ENCODE measurements at regions not wholly inside any gene's neighbourhood (a gene's known extent, or its start where the extent isn't known, plus 50 kb on each side); places are given as distances from the start of the nearest gene placed in this dataset.

GRCh38 chr18:37956020-37956419 is 390.4 kb upstream of the CELF4 start:
- intact Hi-C loops (cut with DNase I; ENCODE audit: low total_unique reads): no loop called here
- TF ChIP-seq, protein P1, sequence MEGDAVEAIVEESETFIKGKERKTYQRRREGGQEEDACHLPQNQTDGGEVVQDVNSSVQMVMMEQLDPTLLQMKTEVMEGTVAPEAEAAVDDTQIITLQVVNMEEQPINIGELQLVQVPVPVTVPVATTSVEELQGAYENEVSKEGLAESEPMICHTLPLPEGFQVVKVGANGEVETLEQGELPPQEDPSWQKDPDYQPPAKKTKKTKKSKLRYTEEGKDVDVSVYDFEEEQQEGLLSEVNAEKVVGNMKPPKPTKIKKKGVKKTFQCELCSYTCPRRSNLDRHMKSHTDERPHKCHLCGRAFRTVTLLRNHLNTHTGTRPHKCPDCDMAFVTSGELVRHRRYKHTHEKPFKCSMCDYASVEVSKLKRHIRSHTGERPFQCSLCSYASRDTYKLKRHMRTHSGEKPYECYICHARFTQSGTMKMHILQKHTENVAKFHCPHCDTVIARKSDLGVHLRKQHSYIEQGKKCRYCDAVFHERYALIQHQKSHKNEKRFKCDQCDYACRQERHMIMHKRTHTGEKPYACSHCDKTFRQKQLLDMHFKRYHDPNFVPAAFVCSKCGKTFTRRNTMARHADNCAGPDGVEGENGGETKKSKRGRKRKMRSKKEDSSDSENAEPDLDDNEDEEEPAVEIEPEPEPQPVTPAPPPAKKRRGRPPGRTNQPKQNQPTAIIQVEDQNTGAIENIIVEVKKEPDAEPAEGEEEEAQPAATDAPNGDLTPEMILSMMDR (IDR thresholded peaks at IDR 0.05): no peak
- Histone ChIP-seq H3K36me3 (no peaks in the 10 kb centered on the region), H3K27ac (no peak overlapping the region), H3K4me3 (no peak overlapping the region), H3K9me3 (peaks cover 4 to 14% of the 10 kb centered on the region in 2 donors), H3K27me3 (no peaks in the 10 kb centered on the region), H3K4me1 (no peaks in the 10 kb centered on the region)
- DNase-seq (ENCODE audit: low spot score in 2 of 2): no peak

DNA sequence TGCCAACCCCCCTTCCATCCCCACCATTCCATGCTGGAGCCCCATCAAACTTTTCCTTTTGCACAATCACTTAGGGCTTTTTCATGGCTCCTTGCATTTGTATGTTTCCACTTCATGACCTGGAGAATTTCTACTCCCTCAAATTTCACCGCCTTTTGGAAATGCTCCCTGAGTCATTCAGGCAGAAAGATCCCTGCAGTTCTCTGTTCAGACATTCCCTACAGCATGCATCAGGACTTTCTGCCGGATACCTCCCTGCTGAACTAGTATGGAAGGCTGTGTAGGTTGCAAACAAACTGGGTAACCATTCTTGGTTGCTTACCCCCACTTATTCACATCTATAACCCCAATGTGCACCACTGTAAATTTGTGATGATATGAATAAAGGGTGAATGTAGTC is 389.6 kb upstream of the CELF4 start:
- TF ChIP-seq, protein P1 (IDR thresholded peaks at IDR 0.05): no peak
- TF ChIP-seq POLR2A (IDR thresholded peaks at IDR 0.05) (no peak), POLR2AphosphoS5 (IDR thresholded peaks at IDR 0.05) (no peak)
- Histone ChIP-seq H3K9me3 (peaks cover 0 to 13% of the 10 kb centered on the region in 2 donors), H3K36me3 (no peaks in the 10 kb centered on the region), H3K27me3 (no peaks in the 10 kb centered on the region), H3K4me1 (no peaks in the 10 kb centered on the region), H3K27ac (no peak overlapping the region), H3K4me3 (no peak overlapping the region)
- intact Hi-C loops (cut with DNase I; ENCODE audit: low total_unique reads): no loop called here
- no peak for DNase-seq (ENCODE audit: low spot score in 2 of 2)

GRCh38 chr18:37953876-37954275 is 388.3 kb upstream of the CELF4 start:
- Histone ChIP-seq H3K4me3 (no peak overlapping the region), H3K4me1 (no peaks in the 10 kb centered on the region), H3K36me3 (no peaks in the 10 kb centered on the region), H3K9me3 (peaks cover 0 to 13% of the 10 kb centered on the region in 2 donors), H3K27ac (no peak overlapping the region), H3K27me3 (no peaks in the 10 kb centered on the region)
- no peak for TF ChIP-seq POLR2A (IDR thresholded peaks at IDR 0.05)
- TF ChIP-seq, protein P1 (IDR thresholded peaks at IDR 0.05): no peak
- no peak for TF ChIP-seq POLR2AphosphoS5 (IDR thresholded peaks at IDR 0.05)
- intact Hi-C loops (cut with DNase I; ENCODE audit: low total_unique reads): no loop called here
- no peak for DNase-seq (ENCODE audit: low spot score in 2 of 2)

GRCh38 chr18:37948471-37948870 is 382.9 kb upstream of the CELF4 start:
- Histone ChIP-seq H3K27ac (no peak overlapping the region), H3K27me3 (no peaks in the 10 kb centered on the region), H3K36me3 (no peaks in the 10 kb centered on the region)

GRCh38 chr18:37946324-37946723 is 380.7 kb upstream of the CELF4 start:
- intact Hi-C loops (cut with DNase I; ENCODE audit: low total_unique reads): no loop called here
- Histone ChIP-seq H3K36me3 (no peaks in the 10 kb centered on the region), H3K27ac (no peak overlapping the region), H3K27me3 (no peaks in the 10 kb centered on the region), H3K9me3 (peaks cover 0 to 5% of the 10 kb centered on the region in 2 donors), H3K4me3 (no peak overlapping the region), H3K4me1 (no peaks in the 10 kb centered on the region)
- DNase-seq (ENCODE audit: low spot score in 2 of 2): no peak
- TF ChIP-seq POLR2A (IDR thresholded peaks at IDR 0.05) (no peak), POLR2AphosphoS5 (IDR thresholded peaks at IDR 0.05) (no peak)
- TF ChIP-seq, protein P1 (IDR thresholded peaks at IDR 0.05): no peak

More at GRCh38 chr18:37948471-37948870, 382.9 kb upstream of the CELF4 start:
- peaks cover 0 to 10% of the 10 kb centered on the region in 2 donors for H3K9me3 ChIP-seq
- no peak overlapping the region for H3K4me3 ChIP-seq
- no peak for DNase-seq (ENCODE audit: low spot score in 2 of 2)
- TF ChIP-seq POLR2AphosphoS5 (IDR thresholded peaks at IDR 0.05) (no peak), POLR2A (IDR thresholded peaks at IDR 0.05) (no peak)
- TF ChIP-seq, protein P1 (IDR thresholded peaks at IDR 0.05): no peak
- no peaks in the 10 kb centered on the region for H3K4me1 ChIP-seq
- intact Hi-C loops (cut with DNase I; ENCODE audit: low total_unique reads): no loop called here
